ENCODE measurements at regions not wholly inside any gene's neighbourhood (a gene's known extent, or its start where the extent isn't known, plus 50 kb on each side); places are given as distances from the start of the nearest gene placed in this dataset.

DNA sequence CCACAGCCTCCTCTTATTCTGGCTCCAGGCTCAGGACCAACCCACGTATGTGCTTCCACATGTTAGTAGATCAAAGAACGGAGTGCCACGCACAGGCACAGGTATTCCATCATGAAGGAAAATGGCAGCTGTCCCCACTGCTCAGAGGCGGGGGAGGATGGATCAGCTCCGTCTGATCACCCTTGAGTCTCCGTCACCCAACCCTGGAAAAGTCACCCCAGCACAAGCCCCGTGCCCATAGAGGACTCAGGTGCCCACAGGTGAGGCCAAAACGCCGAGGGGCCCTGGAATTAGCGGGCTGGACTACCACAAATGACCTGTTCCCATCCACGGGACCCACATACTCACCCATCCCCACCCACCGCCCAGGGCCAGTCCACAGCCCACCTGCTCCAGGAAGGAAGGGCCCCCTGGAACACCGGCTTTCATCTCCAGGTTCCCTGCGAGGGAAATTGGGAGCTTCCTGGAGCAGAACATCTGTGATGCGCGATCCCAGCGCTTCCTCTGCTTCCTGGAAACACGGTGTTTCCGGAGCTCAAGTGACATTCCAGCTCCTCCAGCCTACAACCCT lies 120.5 kb upstream of the SPACA7 start:
- DNase-seq (no peak), ATAC-seq (no peak)
- Histone ChIP-seq H3K4me1 (no peaks in the 10 kb centered on the region), H3K27ac (no peak overlapping the region), H3K36me3 (no peaks in the 10 kb centered on the region), H3K4me3 (no peak overlapping the region), H3K9me3 (no peaks in the 10 kb centered on the region), H3K27me3 (no peaks in the 10 kb centered on the region)
- TF ChIP-seq, protein P1, sequence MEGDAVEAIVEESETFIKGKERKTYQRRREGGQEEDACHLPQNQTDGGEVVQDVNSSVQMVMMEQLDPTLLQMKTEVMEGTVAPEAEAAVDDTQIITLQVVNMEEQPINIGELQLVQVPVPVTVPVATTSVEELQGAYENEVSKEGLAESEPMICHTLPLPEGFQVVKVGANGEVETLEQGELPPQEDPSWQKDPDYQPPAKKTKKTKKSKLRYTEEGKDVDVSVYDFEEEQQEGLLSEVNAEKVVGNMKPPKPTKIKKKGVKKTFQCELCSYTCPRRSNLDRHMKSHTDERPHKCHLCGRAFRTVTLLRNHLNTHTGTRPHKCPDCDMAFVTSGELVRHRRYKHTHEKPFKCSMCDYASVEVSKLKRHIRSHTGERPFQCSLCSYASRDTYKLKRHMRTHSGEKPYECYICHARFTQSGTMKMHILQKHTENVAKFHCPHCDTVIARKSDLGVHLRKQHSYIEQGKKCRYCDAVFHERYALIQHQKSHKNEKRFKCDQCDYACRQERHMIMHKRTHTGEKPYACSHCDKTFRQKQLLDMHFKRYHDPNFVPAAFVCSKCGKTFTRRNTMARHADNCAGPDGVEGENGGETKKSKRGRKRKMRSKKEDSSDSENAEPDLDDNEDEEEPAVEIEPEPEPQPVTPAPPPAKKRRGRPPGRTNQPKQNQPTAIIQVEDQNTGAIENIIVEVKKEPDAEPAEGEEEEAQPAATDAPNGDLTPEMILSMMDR (IDR thresholded peaks at IDR 0.05 in 4 of 5, conservative IDR thresholded peaks at IDR 0.05 in 1 of 5), result no peak
- TF ChIP-seq POLR2A (IDR thresholded peaks at IDR 0.05), result no peak
- in situ Hi-C loops (cut with MboI; ENCODE audit: low sequenced_read_pairs in 4 of 4) (no loop called here), intact Hi-C loops (cut with DNase I; ENCODE audit: low total_unique reads) (no loop called here)

GRCh38 chr13:112256716-112257494 lies 119.2 kb upstream of the SPACA7 start:
- no peaks in the 10 kb centered on the region for H3K4me1 ChIP-seq
- in situ Hi-C loops (cut with MboI; ENCODE audit: low sequenced_read_pairs in 4 of 4), result no loop called here
- H3K36me3 ChIP-seq, result no peaks in the 10 kb centered on the region
- no peaks in the 10 kb centered on the region for H3K27me3 ChIP-seq
- intact Hi-C loops (cut with DNase I; ENCODE audit: low total_unique reads), result no loop called here
- ATAC-seq, result no peak
- DNase-seq, result no peak
- no peak for TF ChIP-seq POLR2A (IDR thresholded peaks at IDR 0.05)
- TF ChIP-seq, protein P1 (IDR thresholded peaks at IDR 0.05 in 4 of 5, conservative IDR thresholded peaks at IDR 0.05 in 1 of 5), result no peak
- no peaks in the 10 kb centered on the region for H3K9me3 ChIP-seq
- no peak overlapping the region for H3K27ac ChIP-seq
- H3K4me3 ChIP-seq, result no peak overlapping the region

- H3K4me1 ChIP-seq, result no peaks in the 10 kb centered on the region
- intact Hi-C loops (cut with DNase I; ENCODE audit: low total_unique reads) (no loop called here), in situ Hi-C loops (cut with MboI; ENCODE audit: low sequenced_read_pairs in 4 of 4) (no loop called here)
- no peaks in the 10 kb centered on the region for H3K36me3 ChIP-seq
- H3K27me3 ChIP-seq, result no peaks in the 10 kb centered on the region
- H3K4me3 ChIP-seq, result no peak overlapping the region
- H3K9me3 ChIP-seq, result no peaks in the 10 kb centered on the region
- no peak overlapping the region for H3K27ac ChIP-seq
- ATAC-seq, result no peak
- TF ChIP-seq, protein P1 (IDR thresholded peaks at IDR 0.05 in 4 of 5, conservative IDR thresholded peaks at IDR 0.05 in 1 of 5), result no peak
- TF ChIP-seq POLR2A (IDR thresholded peaks at IDR 0.05), result no peak
- no peak for DNase-seq
Observed at GRCh38 chr13:112259511-112259910, 116.6 kb upstream of the SPACA7 start.

DNA sequence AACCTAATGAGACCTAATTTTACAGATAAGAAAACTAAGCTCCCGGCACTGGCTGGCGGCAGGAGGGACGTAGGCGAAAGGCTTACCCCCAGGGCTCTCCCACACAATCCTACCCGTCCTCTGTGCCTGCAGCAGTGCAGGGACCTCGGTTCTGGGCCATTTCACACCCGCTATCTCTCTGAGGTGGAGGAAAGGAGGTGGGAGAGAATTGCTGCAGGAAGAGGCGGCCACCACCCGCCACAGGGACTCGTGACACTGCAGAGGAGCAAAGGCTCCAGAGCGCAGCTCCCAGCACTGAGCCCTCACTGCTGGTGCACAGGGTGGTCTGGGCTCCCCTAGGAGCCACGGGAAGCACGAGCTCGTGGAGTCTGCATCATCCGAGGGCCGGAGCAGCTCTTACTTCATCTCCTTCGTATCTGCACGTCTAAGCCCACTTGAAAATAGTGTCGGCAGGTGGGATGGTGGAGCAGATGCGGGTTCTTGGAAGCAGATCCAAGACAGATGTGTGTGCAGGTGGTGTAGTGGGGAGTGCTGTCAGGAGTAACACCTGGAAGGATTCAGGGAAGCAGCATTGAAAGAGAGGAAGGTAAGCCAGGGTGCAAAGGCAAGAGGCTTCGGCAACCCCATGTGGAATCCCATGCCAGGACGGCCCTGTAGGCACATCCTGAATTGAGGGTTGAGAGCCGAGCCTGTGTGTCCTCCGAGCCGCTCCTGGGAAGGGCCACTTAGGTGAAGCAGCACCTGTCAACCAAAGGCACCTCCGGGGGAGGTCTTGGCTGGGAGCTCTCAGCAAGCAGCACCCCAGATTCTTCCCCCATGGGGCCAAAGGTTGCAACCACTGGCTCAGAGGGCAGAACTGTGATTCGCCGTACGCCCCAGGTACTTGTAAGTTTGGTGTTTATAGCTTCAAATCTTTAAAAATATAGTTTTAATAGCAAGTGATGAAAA lies 115.8 kb upstream of the SPACA7 start:
- in situ Hi-C loops (cut with MboI; ENCODE audit: low sequenced_read_pairs in 4 of 4), result no loop called here
- Histone ChIP-seq H3K27ac (no peak overlapping the region), H3K4me3 (no peak overlapping the region), H3K36me3 (no peaks in the 10 kb centered on the region), H3K9me3 (no peaks in the 10 kb centered on the region), H3K4me1 (no peaks in the 10 kb centered on the region), H3K27me3 (no peaks in the 10 kb centered on the region)
- DNase-seq, result no peak
- TF ChIP-seq, protein P1 (IDR thresholded peaks at IDR 0.05 in 4 of 5, conservative IDR thresholded peaks at IDR 0.05 in 1 of 5), result no peak
- no peak for TF ChIP-seq POLR2A (IDR thresholded peaks at IDR 0.05)
- intact Hi-C loops (cut with DNase I; ENCODE audit: low total_unique reads), result no loop called here
- no peak for ATAC-seq
